AG04450 (cell line): ENCODE measurements at regions not wholly inside any gene's neighbourhood (a gene's known extent, or its start where the extent isn't known, plus 50 kb on each side); places are given as distances from the start of the nearest gene placed in this dataset.

Source experiments
- CTCF ChIA-PET: fragments of 300-600, 350-600 bp; formaldehyde crosslinking; extraction: SDS; loops from one replicate; lab custom pipeline; 2022; ENCODE audit warnings: antibody characterized with exemption, inconsistent platforms; lab: Charles Lee
- POLR2A ChIA-PET: fragments of 350-600 bp; formaldehyde crosslinking; extraction: SDS; loops from one replicate; lab custom pipeline; 2021; ENCODE audit warnings: antibody characterized with exemption, inconsistent platforms; lab: Yijun Ruan, JAX
- DNase-seq: peaks from one replicate; pipeline ENCODE4 v3.0.0-alpha.2; 2011; ENCODE audit warnings: low read depth, low spot score
- H3K27ac ChIP-seq: one replicate; pipeline ENCODE4 v1.5.1; 2012; ENCODE audit warnings: low read depth, low read length, control low read depth
- H3K27me3 ChIP-seq: one replicate; pipeline ENCODE4 v1.6.0; 2012; ENCODE audit warnings: low read length; ENCODE audit not compliant: control insufficient read depth, insufficient read depth
- H3K4me3 ChIP-seq: 2 replicates; pipeline ENCODE4 v1.5.1; 2011; ENCODE audit warnings: mild to moderate bottlenecking, low read depth, low read length, control low read depth
- H3K9me3 ChIP-seq: 2 replicates; pipeline ENCODE4 v1.5.1; 2012; ENCODE audit warnings: low read length; ENCODE audit not compliant: control insufficient read depth, insufficient read depth
- CTCF ChIP-seq: IDR thresholded peaks from 2 replicates; pipeline ENCODE4 v1.5.1; 2011; ENCODE audit warnings: low read depth, low read length, control low read depth, inconsistent platforms

- ChIA-PET POLR2A (no interaction called here), CTCF (interaction anchor here (2.1 kb wide), 1 partner anchor 7 kb away, joined by 16 read pairs; no protein-coding TSS in a partner anchor)
- Histone ChIP-seq H3K27me3 (no peaks in the 10 kb centered on the region), H3K9me3 (no peaks in the 10 kb centered on the region; the same call in 1 of the 2 replicates), H3K27ac (no peak overlapping the region), H3K4me3 (no peak overlapping the region)
- DNase-seq, result no peak
- TF ChIP-seq CTCF, result no peak
Observed at GRCh38 chr2:9762941-9763340, 80.3 kb upstream of the TAF1B start.

GRCh38 chr2:9763356-9764152 is 79.7 kb upstream of the TAF1B start:
- no peak for TF ChIP-seq CTCF
- DNase-seq, result no peak
- H3K27ac ChIP-seq, result no peak overlapping the region
- ChIA-PET CTCF (no interaction called here), POLR2A (no interaction called here)
- no peaks in the 10 kb centered on the region for H3K27me3 ChIP-seq
- H3K4me3 ChIP-seq, result no peak overlapping the region
- H3K9me3 ChIP-seq, result no peaks in the 10 kb centered on the region; the same call in 1 of the 2 replicates

DNA sequence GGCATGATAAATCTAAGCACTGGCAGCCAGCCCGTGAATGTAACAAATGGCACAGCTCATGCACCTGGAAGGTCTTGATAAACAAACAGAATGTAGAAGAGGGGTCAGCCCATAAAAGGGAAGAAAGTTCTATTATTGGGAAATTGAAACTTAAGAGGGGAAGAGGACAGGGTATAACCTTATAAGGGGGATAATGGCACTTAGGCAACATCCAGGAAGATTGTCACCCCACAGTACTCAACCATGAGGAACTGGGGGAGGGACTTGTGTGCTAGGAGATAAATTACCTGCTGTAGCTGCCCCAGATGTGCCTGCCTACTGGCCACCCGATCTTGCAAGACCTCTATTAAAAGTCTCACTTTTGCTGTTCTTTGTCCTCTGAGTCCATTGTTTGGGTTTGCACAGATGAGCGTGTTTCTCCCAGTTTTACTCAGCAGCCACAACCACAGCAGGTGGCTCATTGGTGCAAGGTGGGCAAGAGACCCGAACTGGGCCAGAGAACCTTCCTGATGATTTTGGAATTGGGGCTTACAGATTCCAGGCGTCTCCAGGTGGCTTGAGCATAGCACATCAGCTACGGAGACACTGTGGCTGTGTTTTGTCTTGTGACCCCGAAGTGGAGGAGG is 79.0 kb upstream of the TAF1B start:
- H3K27me3 ChIP-seq, result no peaks in the 10 kb centered on the region

DNA sequence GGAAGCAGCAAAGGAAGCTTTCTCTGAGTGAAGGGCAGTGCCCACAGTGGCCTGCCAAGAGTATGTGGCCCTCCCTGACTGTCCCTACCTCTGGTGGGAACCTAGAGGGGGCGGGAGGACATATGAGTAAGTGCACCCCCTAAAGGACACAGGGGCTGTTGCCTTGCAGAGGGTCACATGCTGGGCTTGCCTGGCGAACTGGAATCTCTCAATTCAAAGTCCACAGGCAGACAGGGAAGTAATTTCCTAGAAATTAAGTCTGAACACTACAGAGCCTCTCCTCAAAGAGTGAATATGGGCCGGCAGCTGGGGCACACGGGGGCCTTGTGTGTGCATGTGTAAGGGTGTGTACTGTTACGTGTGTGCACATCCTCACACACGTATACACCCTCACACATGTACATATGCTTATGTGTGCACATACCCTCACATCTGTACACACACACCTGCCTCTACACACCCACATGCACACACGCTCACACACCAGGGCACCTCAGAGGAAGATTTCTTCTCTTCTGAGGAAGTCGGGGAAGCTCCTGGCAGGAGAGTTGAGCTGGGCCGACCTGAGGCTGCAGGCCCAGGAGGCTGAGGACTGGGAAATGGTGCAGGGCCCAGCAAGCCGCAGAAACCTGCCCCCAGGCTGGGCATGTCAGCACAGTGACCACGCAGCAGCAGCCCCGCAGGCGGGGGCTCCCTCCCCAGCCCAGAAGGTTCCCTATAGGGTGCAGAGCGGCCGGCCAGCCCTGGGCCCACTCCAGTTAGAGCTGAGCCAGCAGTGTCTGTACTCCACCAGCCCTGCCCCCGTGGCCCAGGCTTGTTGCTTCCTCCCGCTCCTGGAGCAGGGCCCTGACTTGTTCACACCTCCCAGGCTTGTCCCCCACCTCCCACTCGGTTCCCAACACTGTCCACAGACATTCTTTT is 77.4 kb upstream of the TAF1B start:
- Histone ChIP-seq H3K27me3 (no peaks in the 10 kb centered on the region), H3K27ac (no peak overlapping the region), H3K9me3 (no peaks in the 10 kb centered on the region; the same call in 1 of the 2 replicates), H3K4me3 (no peak overlapping the region)
- ChIA-PET POLR2A (no interaction called here), CTCF (interaction anchor here (0.7 kb wide), 1 partner anchor 122 kb away, joined by 3 read pairs; no protein-coding TSS in a partner anchor)
- no peak for DNase-seq
- TF ChIP-seq CTCF, result no peak

More for the DNA sequence above, 79.0 kb upstream of the TAF1B start:
- POLR2A ChIA-PET, result no interaction called here
- Histone ChIP-seq H3K9me3 (no peaks in the 10 kb centered on the region; the same call in 1 of the 2 replicates), H3K27ac (no peak overlapping the region), H3K4me3 (no peak overlapping the region)
- DNase-seq, result no peak
- TF ChIP-seq CTCF, result no peak
- CTCF ChIA-PET, result no interaction called here
